ENCODE measurements at regions not wholly inside any gene's neighbourhood (a gene's known extent, or its start where the extent isn't known, plus 50 kb on each side); places are given as distances from the start of the nearest gene placed in this dataset.

DNA sequence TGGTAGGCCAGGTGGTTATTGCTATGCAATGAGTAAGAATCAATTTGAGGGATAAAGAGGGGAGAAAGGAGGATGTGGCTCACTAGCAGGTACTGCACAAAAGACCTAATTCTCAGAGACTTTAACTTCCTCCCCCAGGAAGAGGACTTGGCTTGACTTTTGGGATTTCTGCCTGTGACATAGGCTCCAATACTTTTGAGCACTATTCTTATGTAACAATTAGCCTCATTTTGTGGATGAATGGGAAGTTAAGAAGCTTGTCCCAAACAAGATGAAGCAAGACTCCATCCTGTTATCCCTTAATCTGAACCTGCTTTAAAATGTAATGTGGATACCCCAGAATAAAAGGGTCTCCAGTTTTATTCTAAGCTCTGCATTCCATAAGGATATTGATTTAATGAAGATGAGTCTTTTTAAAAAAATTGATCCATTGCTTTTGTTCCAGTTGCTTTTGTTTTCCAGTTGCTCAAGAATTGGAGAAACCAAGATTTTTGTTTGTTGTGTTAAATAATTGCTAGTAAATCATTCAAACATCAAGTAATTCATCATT, 218.5 kb downstream of the SNX13 start:
- Histone ChIP-seq H3K36me3 (ENCODE audit: control insufficient read depth in 1 of 2, insufficient read depth in 2 of 2, low read length in 2 of 2) (no peaks in the 10 kb centered on the region), H2AFZ (ENCODE audit: low read depth, low read length, poor library complexity, severe bottlenecking) (no peak overlapping the region), H3K9me3 (ENCODE audit: control insufficient read depth in 1 of 2, insufficient read depth in 1 of 2, low read depth in 1 of 2, low read length in 2 of 2) (no peaks in the 10 kb centered on the region), H3K9me2 (ENCODE audit: insufficient read depth) (no peaks in the 10 kb centered on the region), H3K79me2 (ENCODE audit: insufficient read depth, low read length) (no peaks in the 10 kb centered on the region), H3K4me1 (ENCODE audit: control insufficient read depth in 1 of 2, insufficient read depth in 2 of 2, low read length in 2 of 2) (no peaks in the 10 kb centered on the region), H3K4me2 (ENCODE audit: low read length) (no peak overlapping the region), H4K20me1 (ENCODE audit: insufficient read depth) (no peaks in the 10 kb centered on the region), H3K4me3 (replicated peaks in 1 of 2; ENCODE audit: low read depth in 1 of 2, low read length in 2 of 2) (no peak overlapping the region), H3K27me3 (ENCODE audit: insufficient read depth, low read length) (no peaks in the 10 kb centered on the region), H3K27ac (ENCODE audit: low read depth, low read length) (no peak overlapping the region), H3K9ac (ENCODE audit: low read length) (no peak overlapping the region)
- intact Hi-C loops (cut with micrococcal nuclease) = no loop called here
- DNase-seq (ENCODE audit: low read depth, low spot score) = no peak
- TF ChIP-seq, protein P1, sequence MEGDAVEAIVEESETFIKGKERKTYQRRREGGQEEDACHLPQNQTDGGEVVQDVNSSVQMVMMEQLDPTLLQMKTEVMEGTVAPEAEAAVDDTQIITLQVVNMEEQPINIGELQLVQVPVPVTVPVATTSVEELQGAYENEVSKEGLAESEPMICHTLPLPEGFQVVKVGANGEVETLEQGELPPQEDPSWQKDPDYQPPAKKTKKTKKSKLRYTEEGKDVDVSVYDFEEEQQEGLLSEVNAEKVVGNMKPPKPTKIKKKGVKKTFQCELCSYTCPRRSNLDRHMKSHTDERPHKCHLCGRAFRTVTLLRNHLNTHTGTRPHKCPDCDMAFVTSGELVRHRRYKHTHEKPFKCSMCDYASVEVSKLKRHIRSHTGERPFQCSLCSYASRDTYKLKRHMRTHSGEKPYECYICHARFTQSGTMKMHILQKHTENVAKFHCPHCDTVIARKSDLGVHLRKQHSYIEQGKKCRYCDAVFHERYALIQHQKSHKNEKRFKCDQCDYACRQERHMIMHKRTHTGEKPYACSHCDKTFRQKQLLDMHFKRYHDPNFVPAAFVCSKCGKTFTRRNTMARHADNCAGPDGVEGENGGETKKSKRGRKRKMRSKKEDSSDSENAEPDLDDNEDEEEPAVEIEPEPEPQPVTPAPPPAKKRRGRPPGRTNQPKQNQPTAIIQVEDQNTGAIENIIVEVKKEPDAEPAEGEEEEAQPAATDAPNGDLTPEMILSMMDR (IDR thresholded peaks at IDR 0.05 in 2 of 3, conservative IDR thresholded peaks at IDR 0.05 in 1 of 3; ENCODE audit: borderline replicate concordance in 1 of 3, insufficient read depth in 1 of 3, low read depth in 2 of 3, low read length in 2 of 3) = no peak
- TF ChIP-seq ZFX (IDR thresholded peaks at IDR 0.05) (no peak), ELF1 (IDR thresholded peaks at IDR 0.05; ENCODE audit: borderline replicate concordance, low read depth) (no peak), TCF7L2 (IDR thresholded peaks at IDR 0.05; ENCODE audit: borderline replicate concordance, extremely low read depth, insufficient read depth, insufficient read length) (no peak), RAD21 (IDR thresholded peaks at IDR 0.05; ENCODE audit: low read depth) (no peak), POLR2AphosphoS5 (IDR thresholded peaks at IDR 0.05; ENCODE audit: low read depth, low read length) (no peak), SRF (IDR thresholded peaks at IDR 0.05; ENCODE audit: low read depth) (no peak), YY1 (IDR thresholded peaks at IDR 0.05; ENCODE audit: extremely low read depth, insufficient replicate concordance, low read depth, low read length) (no peak), POLR2A (IDR thresholded peaks at IDR 0.05; ENCODE audit: borderline replicate concordance, extremely low read depth, insufficient read depth, insufficient read length) (no peak), SIN3A (IDR thresholded peaks at IDR 0.05; ENCODE audit: low read depth) (no peak), FOSL1 (IDR thresholded peaks at IDR 0.05; ENCODE audit: low read depth) (no peak), SP1 (IDR thresholded peaks at IDR 0.05; ENCODE audit: low read depth) (no peak), CEBPB (IDR thresholded peaks at IDR 0.05; ENCODE audit: low read depth) (no peak), EZH2phosphoT487 (IDR thresholded peaks at IDR 0.05; ENCODE audit: borderline replicate concordance) (no peak)
- TF ChIP-seq, protein P2, sequence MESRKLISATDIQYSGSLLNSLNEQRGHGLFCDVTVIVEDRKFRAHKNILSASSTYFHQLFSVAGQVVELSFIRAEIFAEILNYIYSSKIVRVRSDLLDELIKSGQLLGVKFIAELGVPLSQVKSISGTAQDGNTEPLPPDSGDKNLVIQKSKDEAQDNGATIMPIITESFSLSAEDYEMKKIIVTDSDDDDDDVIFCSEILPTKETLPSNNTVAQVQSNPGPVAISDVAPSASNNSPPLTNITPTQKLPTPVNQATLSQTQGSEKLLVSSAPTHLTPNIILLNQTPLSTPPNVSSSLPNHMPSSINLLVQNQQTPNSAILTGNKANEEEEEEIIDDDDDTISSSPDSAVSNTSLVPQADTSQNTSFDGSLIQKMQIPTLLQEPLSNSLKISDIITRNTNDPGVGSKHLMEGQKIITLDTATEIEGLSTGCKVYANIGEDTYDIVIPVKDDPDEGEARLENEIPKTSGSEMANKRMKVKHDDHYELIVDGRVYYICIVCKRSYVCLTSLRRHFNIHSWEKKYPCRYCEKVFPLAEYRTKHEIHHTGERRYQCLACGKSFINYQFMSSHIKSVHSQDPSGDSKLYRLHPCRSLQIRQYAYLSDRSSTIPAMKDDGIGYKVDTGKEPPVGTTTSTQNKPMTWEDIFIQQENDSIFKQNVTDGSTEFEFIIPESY (IDR thresholded peaks at IDR 0.05; ENCODE audit: extremely low read depth, insufficient replicate concordance, low read length) = no peak
- TF ChIP-seq, protein P3, sequence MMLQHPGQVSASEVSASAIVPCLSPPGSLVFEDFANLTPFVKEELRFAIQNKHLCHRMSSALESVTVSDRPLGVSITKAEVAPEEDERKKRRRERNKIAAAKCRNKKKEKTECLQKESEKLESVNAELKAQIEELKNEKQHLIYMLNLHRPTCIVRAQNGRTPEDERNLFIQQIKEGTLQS (IDR thresholded peaks at IDR 0.05) = no peak
- RAD21 ChIA-PET (ENCODE audit: low non-redundant PET in 1 of 2, low total read pairs in 2 of 2, uncharacterized antibody in 2 of 2, unreplicated experiment in 2 of 2) = no interaction called here
- CTCF ChIA-PET = no interaction called here
- ATAC-seq = no peak
- BruUV-seq (replicated peaks) = no TSS peak
- POLR2A ChIA-PET = no interaction called here
